H9 (cell line): ENCODE measurements at regions not wholly inside any gene's neighbourhood (a gene's known extent, or its start where the extent isn't known, plus 50 kb on each side); places are given as distances from the start of the nearest gene placed in this dataset.

Experiments
- DNase-seq: peaks from one replicate; pipeline ENCODE4 v3.0.0-alpha.2; 2017
- H2AFZ ChIP-seq: one replicate; pipeline ENCODE4 v1.6.1; 2013; ENCODE audit warnings: mild to moderate bottlenecking, low read length, control low read depth, moderate library complexity
- H2AK5ac ChIP-seq: 2 replicates; pipeline ENCODE4 v1.6.1; 2013; ENCODE audit warnings: low read length, control low read depth, mixed read lengths; ENCODE audit not compliant: insufficient read length
- H2BK120ac ChIP-seq: one replicate; pipeline ENCODE4 v1.6.1; 2013; ENCODE audit warnings: low read depth, mild to moderate bottlenecking, low read length, control low read depth, inconsistent platforms; ENCODE audit not compliant: poor library complexity, severe bottlenecking
- H2BK12ac ChIP-seq: 2 replicates; pipeline ENCODE4 v1.6.1; 2013; ENCODE audit warnings: low read length, control low read depth, mixed read lengths, low read depth; ENCODE audit not compliant: insufficient read length
- H2BK15ac ChIP-seq: 2 replicates; pipeline ENCODE4 v1.6.1; 2013; ENCODE audit warnings: low read depth, low read length, control low read depth
- H2BK20ac ChIP-seq: one replicate; pipeline ENCODE4 v1.6.1; 2013; ENCODE audit warnings: low read depth, mild to moderate bottlenecking, low read length, control low read depth, inconsistent platforms; ENCODE audit not compliant: poor library complexity, severe bottlenecking
- H2BK5ac ChIP-seq: 2 replicates; pipeline ENCODE4 v1.6.1; 2013; ENCODE audit warnings: low read length, control low read depth, mixed read lengths; ENCODE audit not compliant: insufficient read length
- H3K14ac ChIP-seq: 2 replicates; pipeline ENCODE4 v1.6.1; 2013; ENCODE audit warnings: low read length, control low read depth; ENCODE audit not compliant: insufficient read depth
- H3K18ac ChIP-seq: 2 replicates; pipeline ENCODE4 v1.6.1; 2013; ENCODE audit warnings: low read depth, mild to moderate bottlenecking, mixed read lengths, low read length, control low read depth; ENCODE audit not compliant: insufficient read length
- H3K23ac ChIP-seq: 2 replicates; pipeline ENCODE4 v1.6.1; 2013; ENCODE audit warnings: low read length, control low read depth, mixed read lengths, low read depth; ENCODE audit not compliant: insufficient read length
- H3K23me2 ChIP-seq: 2 replicates; pipeline ENCODE4 v1.6.1; 2013; ENCODE audit warnings: low read depth, mild to moderate bottlenecking, mixed read lengths, low read length, control low read depth; ENCODE audit not compliant: insufficient read length, poor library complexity, severe bottlenecking
- H3K27ac ChIP-seq: 2 replicates; pipeline ENCODE4 v1.5.1; 2013; ENCODE audit warnings: low read length, control low read depth, mixed read lengths, low read depth; ENCODE audit not compliant: insufficient read length
- H3K27me3 ChIP-seq: 2 replicates; pipeline ENCODE4 v1.6.1; 2013; ENCODE audit warnings: low read length, control low read depth, inconsistent platforms; ENCODE audit not compliant: insufficient read depth
- H3K4ac ChIP-seq: 2 replicates; pipeline ENCODE4 v1.6.1; 2013; ENCODE audit warnings: low read depth, mild to moderate bottlenecking, control low read depth, inconsistent platforms, low read length, moderate library complexity
- H3K4me1 ChIP-seq: 2 replicates; pipeline ENCODE4 v1.6.1; 2013; ENCODE audit warnings: low read length, control low read depth, inconsistent platforms; ENCODE audit not compliant: insufficient read depth
- H3K4me2 ChIP-seq: 2 replicates; pipeline ENCODE4 v1.6.1; 2013; ENCODE audit warnings: low read length, control low read depth, mixed read lengths; ENCODE audit not compliant: insufficient read length, insufficient read depth
- H3K56ac ChIP-seq: 2 replicates; pipeline ENCODE4 v1.6.1; 2013; ENCODE audit warnings: low read depth, mild to moderate bottlenecking, mixed read lengths, low read length, control low read depth; ENCODE audit not compliant: insufficient read length
- H3K79me1 ChIP-seq: 2 replicates; pipeline ENCODE4 v1.6.1; 2013; ENCODE audit warnings: low read depth, mild to moderate bottlenecking, moderate library complexity, low read length, control low read depth, inconsistent platforms; ENCODE audit not compliant: insufficient read depth, poor library complexity, severe bottlenecking
- H3K79me2 ChIP-seq: 2 replicates; pipeline ENCODE4 v1.6.1; 2013; ENCODE audit warnings: low read length, control low read depth, inconsistent platforms; ENCODE audit not compliant: insufficient read depth
- H3K9ac ChIP-seq: 2 replicates; pipeline ENCODE4 v1.6.1; 2013; ENCODE audit warnings: low read length, control low read depth, mixed read lengths; ENCODE audit not compliant: insufficient read length; ENCODE audit errors: extremely low read depth
- H3K9me3 ChIP-seq: one replicate; pipeline ENCODE4 v1.6.1; 2013; ENCODE audit warnings: low read depth, low read length, inconsistent platforms; ENCODE audit not compliant: control insufficient read depth
- H3T11ph ChIP-seq: one replicate; pipeline ENCODE4 v1.6.1; 2013; ENCODE audit warnings: mild to moderate bottlenecking, low read length, control low read depth, inconsistent platforms
- H4K20me1 ChIP-seq: one replicate; pipeline ENCODE4 v1.6.1; 2013; ENCODE audit not compliant: control insufficient read depth, insufficient read length, insufficient read depth
- H4K5ac ChIP-seq: 2 replicates; pipeline ENCODE4 v1.6.1; 2013; ENCODE audit warnings: low read depth, mild to moderate bottlenecking, mixed read lengths, low read length, control low read depth; ENCODE audit not compliant: insufficient read length
- H4K8ac ChIP-seq: replicated peaks from 2 replicates; pipeline ENCODE4 v1.6.1; 2013; ENCODE audit warnings: low read length, control low read depth, mixed read lengths, low read depth; ENCODE audit not compliant: insufficient read length
- H4K91ac ChIP-seq: 2 replicates; pipeline ENCODE4 v1.6.1; 2013; ENCODE audit warnings: low read depth, mild to moderate bottlenecking, moderate library complexity, mixed read lengths, low read length, control low read depth; ENCODE audit not compliant: insufficient read length
- H3K27ac Mint-ChIP-seq, 3 experiments: 2 replicates in 2 of 3; 3 replicates in 1 of 3; pipeline ENCODE4 v1.8.0; 2020 to 2021; ENCODE audit warnings: mixed read lengths in 3 of 3, mild to moderate bottlenecking in 1 of 3, moderate library complexity in 1 of 3
- H3K27me3 Mint-ChIP-seq: 2 replicates; pipeline ENCODE4 v1.8.0; 2021; ENCODE audit warnings: low read depth, mild to moderate bottlenecking, moderate library complexity, mixed read lengths
- H3K36me3 Mint-ChIP-seq, 3 experiments: 2 replicates in 2 of 3; 3 replicates in 1 of 3; pipeline ENCODE4 v1.8.0; 2020 to 2021; ENCODE audit warnings: low read depth in 3 of 3, mixed read lengths in 3 of 3; ENCODE audit not compliant: insufficient read depth in 1 of 3
- H3K4me1 Mint-ChIP-seq, 2 experiments: 2 replicates each; pipeline ENCODE4 v1.8.0; 2020; ENCODE audit warnings: mixed read lengths in 2 of 2
- H3K4me3 Mint-ChIP-seq, 2 experiments: 2 replicates in 1 of 2; 3 replicates in 1 of 2; pipeline ENCODE4 v1.8.0; 2020 to 2021; ENCODE audit warnings: mild to moderate bottlenecking in 2 of 2, mixed read lengths in 2 of 2, moderate library complexity in 1 of 2
- H3K9me3 Mint-ChIP-seq, 2 experiments: 2 replicates in 1 of 2; 3 replicates in 1 of 2; pipeline ENCODE4 v1.8.0; 2020; ENCODE audit warnings: mild to moderate bottlenecking in 2 of 2, mixed read lengths in 2 of 2, moderate library complexity in 1 of 2
- CTCF ChIP-seq: fragments of 200-600 bp; sonication (generic); conservative IDR thresholded peaks from 3 replicates; pipeline ENCODE4 v1.8.0; 2021; ENCODE audit warnings: antibody characterized with exemption, mild to moderate bottlenecking
- WGBS: extraction: QIAGEN DNeasy Blood & Tissue Kit; methylation state at CpG from one replicate; pipeline ENCODE4 v1.1.7; 2013; ENCODE audit warnings: missing lambda C conversion rate, low lambda C conversion rate, mixed read lengths; ENCODE audit not compliant: insufficient read length; ENCODE audit errors: extremely low coverage; 5-methylcytosine and 5-hydroxymethylcytosine counted together

- no peaks in the 10 kb centered on the region; the same call in 1 of the 2 replicates for H3K4me1 ChIP-seq
- no peak overlapping the region for H2BK20ac ChIP-seq
- H3K79me2 ChIP-seq, result no peaks in the 10 kb centered on the region
- no peak overlapping the region for H4K8ac ChIP-seq
- no peak overlapping the region for H3K27ac ChIP-seq
- H3T11ph ChIP-seq, result no peak overlapping the region
- H2BK120ac ChIP-seq, result no peak overlapping the region
- peaks cover 0 to 2% (median 0%) of the 10 kb centered on the region in 3 experiments; a peak in 1 of 7 replicates for H3K36me3 Mint-ChIP-seq
- H3K14ac ChIP-seq, result no peak overlapping the region
- H2BK5ac ChIP-seq, result no peak overlapping the region
- no peak overlapping the region for H4K91ac ChIP-seq
- H3K27me3 Mint-ChIP-seq, result no peaks in the 10 kb centered on the region
- H3K4ac ChIP-seq, result no peak overlapping the region
- peaks cover 6 to 7% of the 10 kb centered on the region in 2 experiments for H3K4me1 Mint-ChIP-seq
- no peak overlapping the region for H3K56ac ChIP-seq
- TF ChIP-seq CTCF, result no peak
- H3K27ac Mint-ChIP-seq, result no peak overlapping the region
- H2AK5ac ChIP-seq, result no peak overlapping the region
- no peaks in the 10 kb centered on the region for H3K79me1 ChIP-seq
- H3K9me3 Mint-ChIP-seq, result peaks cover 4 to 9% of the 10 kb centered on the region in 2 experiments; a peak in 1 of 5 replicates
- no peak overlapping the region for H3K4me3 Mint-ChIP-seq
- no peaks in the 10 kb centered on the region for H3K9me3 ChIP-seq
- no peak overlapping the region for H4K5ac ChIP-seq
- H3K27me3 ChIP-seq, result no peaks in the 10 kb centered on the region
- no peak overlapping the region for H3K4me2 ChIP-seq
- no peaks in the 10 kb centered on the region for H3K23me2 ChIP-seq
- H3K18ac ChIP-seq, result no peak overlapping the region
- H2BK12ac ChIP-seq, result no peak overlapping the region
- no peak overlapping the region for H3K23ac ChIP-seq
- no peak for DNase-seq
- H4K20me1 ChIP-seq, result no peaks in the 10 kb centered on the region
- no peak overlapping the region for H2AFZ ChIP-seq
- H3K9ac ChIP-seq, result no peak overlapping the region
- H2BK15ac ChIP-seq, result no peak overlapping the region
- WGBS, result no CpG with 5 or more reads among the region's 4 CpGs
Measured at GRCh38 chr1:147377263-147378246, 135.1 kb downstream of the CHD1L start.
